H1 (cell line): ENCODE measurements at regions not wholly inside any gene's neighbourhood (a gene's known extent, or its start where the extent isn't known, plus 50 kb on each side); places are given as distances from the start of the nearest gene placed in this dataset.

Experiments used
- POLR2A ChIP-seq, 2 experiments: IDR thresholded peaks; 1 replicate in 1 of 2; 2 replicates in 1 of 2; pipeline ENCODE4 v1.6.1; 2011; ENCODE audit warnings: low read depth in 2 of 2, low read length in 2 of 2, mild to moderate bottlenecking in 2 of 2; ENCODE audit errors: control extremely low read depth in 1 of 2

DNA sequence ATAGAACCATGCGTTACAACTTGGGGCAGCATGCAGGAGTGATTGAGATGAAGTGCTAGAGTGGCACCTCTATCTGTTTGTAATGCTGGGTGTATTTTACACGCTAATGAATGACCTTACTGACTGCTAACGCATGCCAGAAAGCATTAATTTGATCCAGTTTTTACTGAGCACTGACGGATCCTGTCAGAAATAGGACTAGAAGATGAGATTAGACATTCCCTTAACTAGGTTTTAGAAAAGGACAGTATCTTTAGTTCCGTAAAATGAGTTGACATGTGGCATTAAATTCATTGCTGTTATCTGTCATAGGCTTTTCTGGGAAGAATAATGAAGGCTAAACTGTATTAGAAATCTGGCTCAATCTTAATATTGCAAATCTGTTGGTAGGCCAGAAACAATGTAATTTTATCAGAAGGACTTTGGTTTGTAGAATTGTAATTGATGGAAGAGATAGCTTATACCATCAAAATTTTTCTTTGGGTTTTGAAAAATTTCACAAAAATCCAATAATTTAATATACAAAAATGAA, 140.4 kb upstream of the WDFY3 start (continued):
- TF ChIP-seq POLR2A (IDR thresholded peaks at IDR 0.05; ENCODE audit: control extremely low read depth in 1 of 2, low read depth in 2 of 2, low read length in 2 of 2): no peak
- TF ChIP-seq, all 59 proteins: peak for 0
